Fibroblast of the conjunctiva (primary cell): ENCODE measurements at regions not wholly inside any gene's neighbourhood (a gene's known extent, or its start where the extent isn't known, plus 50 kb on each side); places are given as distances from the start of the nearest gene placed in this dataset.
"Not testable (repeated sequence)": the region's sequence is repeated elsewhere in the genome, so short reads cannot be mapped to it uniquely, and the experiment has no call there.

Experiments used
- DNase-seq: peaks from one replicate; pipeline ENCODE4 v3.0.0-alpha.2; 2010; ENCODE audit warnings: low read depth

DNA sequence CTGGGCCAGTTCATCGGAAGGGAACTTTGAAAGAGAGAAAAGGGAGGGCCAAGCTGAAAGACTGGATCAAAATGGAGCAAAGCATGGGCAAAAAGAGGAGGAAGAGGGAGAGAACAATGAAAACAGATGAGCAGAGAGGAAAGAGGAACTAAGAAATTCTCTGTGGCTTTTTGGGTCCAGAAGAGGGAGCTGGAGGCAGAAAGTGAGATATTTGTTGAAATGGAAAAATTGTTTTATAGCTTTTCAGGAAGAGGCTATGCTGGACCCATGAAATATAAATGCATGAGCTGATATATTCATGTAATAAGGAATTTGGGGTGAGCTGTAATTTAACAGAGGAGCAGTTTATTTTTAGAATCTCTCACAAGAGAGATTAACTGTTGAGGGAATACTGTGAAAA lies 457.3 kb downstream of the DMAC1 start:
- no peak for DNase-seq

DNA sequence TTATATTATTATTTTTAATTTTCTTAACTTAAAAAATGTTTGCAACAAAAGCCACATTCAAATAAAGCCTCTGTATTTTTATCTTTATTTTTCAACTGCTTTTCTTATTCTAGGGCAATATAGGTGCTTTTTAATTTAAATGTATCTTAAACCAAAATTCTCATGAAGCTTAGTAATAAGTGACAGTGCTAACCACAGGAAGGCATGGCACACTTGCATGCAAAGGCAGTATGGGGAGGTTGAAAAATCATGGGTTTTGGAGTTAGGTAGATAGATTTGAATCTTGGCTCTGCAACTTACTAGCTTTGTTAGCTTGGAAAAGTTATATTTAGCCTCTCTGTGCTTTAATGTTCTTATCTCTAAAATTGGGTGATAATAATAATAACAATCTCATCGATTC lies 458.0 kb downstream of the DMAC1 start:
- no peak for DNase-seq

DNA sequence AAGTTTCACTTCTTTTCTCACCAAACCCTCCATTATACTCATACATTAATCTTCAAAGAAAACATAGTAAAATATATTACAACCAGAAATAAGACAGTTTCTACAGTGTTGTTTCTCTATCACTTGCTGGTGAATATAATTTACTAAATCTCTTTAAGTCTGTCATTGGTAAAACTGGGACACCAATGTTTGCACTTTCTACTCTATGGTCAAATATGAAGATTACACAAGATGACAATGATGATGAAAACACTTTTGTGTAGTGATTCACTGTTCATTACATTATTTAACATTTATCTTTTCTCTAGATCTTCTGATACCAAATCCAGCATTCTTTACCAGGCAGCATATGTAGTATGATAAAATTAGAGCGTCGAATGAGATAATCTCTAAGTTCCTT lies 459.1 kb downstream of the DMAC1 start:
- no peak for DNase-seq

DNA sequence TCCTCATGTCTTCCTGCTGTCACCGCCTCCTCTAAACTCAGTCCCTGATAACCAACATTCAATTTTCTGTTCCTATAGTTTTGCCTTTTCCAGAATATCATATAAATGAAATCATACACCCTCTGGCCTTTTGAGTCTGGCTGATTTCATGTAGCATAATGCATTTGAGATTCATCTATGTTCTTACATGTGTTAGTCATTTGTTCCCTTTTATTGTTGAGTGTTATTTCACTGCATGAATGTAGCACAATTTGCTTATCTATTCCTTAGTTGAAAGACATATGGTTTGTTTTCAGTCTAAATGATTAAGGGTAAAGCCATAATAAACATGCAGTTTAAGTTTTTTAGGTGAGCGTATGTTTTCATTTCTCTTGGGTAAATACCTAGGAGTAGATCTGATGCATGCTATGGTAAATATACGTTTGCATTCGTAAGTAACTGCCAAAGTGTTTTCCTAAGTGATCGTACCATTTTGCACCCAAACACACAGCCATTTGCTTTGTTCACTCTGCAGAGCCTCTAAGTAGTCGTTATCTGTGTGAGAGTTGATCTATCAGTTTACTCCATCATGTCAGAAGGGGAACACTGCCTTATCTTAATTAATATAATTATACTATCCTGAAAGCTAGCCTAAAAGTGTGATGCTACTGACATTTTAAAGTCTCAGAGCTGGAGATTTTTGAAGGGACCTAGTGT lies 460.8 kb downstream of the DMAC1 start:
- no peak for DNase-seq

DNA sequence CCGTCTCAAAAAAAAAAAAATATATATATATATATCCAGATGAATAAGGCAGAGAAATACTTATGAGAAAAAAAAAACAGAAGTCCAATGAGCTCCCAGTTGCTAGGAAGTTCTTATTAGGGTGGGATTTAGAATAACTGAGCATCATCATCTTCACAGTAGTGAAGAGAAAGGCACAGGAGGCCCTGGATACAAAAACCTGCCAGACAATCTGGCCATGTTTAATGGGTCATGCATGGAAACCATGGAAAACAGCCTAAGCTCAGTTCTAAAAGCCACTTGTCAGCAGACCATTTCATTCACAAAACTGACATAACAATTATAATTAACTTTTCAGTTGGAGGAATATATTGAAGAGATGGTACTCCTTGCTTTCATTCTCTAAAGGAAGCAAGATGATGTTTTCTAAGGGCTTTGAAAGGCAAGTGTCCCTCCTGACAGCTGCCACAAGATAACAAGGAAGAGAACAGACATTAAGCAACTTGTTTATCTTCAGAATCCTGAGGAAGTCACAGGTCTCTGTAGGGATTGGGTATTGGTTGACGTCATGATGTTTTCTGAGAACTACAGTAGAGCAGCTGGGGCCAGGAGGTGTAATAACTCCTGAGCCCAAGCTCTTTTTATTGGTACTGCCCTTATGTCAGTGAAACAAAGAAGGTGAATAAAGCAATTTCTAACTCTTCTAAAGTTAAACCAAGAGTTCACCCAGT lies 463.1 kb downstream of the DMAC1 start:
- no peak for DNase-seq

DNA sequence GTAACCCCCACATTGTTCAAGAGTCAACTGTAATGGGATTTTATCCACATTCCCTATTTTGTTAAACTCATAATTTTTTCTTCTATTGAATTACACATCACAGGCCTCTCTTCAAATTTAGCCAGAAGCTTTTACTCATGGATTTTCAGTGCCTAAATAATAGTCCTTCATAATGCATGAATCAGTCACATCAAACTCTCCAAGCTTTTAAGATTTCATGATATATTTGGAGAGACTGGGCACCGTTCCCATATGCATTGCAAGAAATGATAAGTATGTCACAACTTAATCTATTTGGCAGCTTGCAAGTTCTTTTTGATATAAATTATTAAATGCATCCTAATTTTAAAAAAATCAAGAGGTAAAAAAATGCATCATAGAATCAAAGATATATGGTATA lies 465.9 kb downstream of the DMAC1 start:
- DNase-seq: no peak

DNA sequence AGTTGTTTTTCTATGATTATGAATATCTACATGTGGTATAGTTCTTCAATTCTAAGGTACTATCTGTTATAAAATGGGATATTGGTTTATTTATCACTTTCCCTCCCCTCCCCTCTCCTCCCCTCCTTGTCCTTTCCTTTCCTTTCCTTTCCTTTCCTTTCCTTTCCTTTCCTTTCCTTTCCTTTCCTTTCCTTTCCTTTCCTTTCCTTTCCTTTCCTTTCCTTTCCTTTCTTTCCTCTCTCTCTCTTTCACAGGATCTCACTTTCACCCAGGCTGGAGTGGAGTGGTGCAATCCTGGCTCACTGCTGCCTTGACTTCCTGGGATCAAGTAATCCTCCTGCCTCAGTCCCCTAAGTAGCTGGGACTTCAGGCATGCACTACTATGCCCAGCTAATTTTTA lies 466.8 kb downstream of the DMAC1 start:
- no peak for DNase-seq

DNA sequence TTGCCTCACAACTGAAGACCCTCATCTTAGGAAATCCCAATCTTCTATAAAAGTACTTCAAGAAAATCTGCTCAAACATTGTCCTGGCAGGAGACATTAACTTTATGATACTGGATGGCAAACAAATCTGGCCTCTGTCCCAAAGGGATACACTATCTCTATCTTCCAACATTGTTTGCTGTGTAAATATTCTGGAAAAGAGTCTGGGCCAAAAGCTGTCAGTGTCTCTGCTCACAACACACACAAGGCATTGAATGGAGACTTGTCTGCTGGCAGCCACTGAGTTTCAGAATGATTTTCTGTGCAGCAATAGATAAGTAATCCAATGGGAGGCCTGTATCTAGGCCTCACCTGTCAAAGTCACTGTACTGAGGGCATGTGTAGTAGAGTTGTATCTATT lies 471.1 kb downstream of the DMAC1 start:
- no peak for DNase-seq

DNA sequence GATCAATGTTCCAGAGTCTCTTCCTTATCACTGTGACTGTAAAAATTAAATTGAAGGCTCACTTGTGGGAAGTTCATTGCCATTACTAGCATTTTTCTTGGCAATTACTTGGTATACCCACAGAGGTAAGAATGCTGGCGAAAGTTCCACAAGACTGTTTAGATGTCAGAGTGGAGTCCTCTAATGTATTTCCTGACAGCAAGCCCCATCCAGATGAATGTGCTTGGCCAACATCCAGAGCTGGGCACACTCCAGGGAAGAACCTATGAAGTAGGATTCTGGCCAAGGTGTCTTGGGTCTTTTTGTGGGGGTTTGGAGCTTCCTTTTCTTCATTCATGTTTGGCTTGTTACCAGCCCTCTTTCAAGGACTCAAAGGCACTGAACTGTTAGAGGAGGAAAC lies 473.6 kb downstream of the DMAC1 start:
- DNase-seq: no peak

DNA sequence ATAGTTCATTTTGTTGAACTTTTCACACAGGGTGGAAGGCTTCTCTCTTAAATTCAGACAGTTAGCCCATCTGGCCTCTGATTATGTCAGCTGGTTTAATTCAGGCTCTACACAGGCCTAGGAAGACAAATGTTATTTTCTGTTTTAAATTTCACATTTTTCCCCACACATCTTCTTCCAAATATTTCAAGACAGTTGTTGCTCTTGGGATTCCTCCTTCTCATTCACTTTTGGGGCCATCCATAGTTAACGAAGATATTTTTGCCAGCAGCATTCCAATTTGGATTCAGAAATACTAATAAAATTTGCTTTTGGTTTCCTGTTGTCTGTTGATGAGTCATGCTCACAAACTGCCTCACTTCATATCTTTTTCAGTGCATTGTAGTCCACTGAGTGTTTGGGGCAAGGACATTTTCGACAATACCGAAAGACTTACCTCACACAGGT lies 475.4 kb downstream of the DMAC1 start:
- no peak for DNase-seq

DNA sequence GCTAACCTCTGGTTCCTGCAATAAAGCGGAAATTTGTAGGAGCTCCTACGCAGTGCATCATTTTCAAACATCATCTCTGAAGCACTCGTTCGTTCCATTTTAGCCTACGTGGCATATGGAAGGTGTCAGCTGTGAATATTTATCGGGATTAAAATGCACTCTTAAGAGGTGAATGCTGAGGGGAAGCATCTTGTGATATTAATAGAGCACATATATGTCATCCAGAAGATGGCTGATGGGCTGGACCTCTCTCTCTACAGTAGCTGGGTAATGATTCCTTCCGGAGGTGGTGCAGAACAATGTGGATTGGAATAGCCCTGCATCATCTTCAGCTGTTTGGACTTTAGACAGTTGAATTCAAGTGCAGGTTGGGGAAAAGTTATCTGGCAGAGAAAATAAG lies 478.7 kb downstream of the DMAC1 start:
- DNase-seq: no peak

DNA sequence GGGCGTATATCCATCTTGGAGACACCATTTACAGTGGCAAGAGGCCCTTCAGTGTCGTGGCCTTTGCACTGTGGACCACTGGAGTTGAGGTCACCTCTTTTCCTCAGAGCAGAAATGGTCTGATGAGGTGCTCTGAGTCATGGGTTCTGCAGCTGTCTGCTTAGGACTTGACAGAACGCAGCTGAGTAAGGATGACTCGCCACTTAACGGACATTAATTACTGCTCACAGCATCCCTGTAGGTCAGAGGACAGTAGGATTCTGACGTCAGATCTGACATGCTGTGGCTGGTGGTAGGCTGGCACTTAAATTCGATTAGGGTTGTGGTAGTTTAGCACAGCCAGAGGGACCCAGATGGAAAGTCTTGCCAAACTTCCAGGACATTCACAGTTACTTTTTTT lies 479.4 kb downstream of the DMAC1 start:
- peak; percentile 70 for DNase-seq

DNA sequence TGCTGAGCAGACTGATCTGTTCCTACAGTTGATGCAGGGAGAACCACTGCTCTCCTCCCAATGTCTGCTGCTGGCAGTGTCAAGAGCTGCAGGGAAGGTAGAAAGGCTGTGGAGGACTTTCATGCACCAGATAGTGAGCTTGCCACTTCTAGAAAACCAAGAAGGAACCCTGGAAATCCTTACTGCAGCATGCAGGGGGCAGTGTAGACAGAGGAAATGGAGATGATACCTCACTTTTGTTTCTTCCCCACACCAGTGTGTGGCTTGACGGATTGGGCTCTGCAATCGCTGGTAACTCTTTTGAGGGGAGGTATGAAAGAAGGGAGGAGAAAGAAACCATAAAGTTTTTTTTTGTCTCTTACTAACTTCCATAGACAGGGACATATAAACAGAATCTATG lies 480.7 kb downstream of the DMAC1 start:
- DNase-seq: no peak

DNA sequence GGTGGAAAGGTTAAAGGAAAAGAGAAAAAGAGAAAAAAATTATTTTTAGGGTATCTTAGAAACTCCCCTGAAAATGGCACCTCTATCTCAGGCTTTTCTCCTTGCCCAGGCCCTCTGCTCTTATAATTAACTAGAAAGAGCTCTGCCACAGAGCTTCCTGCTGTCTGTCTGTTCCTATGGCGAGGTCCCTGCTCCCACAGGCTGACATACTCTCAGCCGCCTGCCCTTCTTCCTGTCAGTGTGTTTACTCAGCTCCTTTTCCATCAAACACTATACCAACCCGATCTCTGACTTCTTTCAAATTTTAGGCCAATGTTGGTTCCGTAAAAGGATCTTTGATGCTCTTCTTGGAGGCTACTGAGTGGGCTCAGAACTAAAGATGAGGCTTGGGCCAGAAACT lies 482.6 kb downstream of the DMAC1 start:
- no peak for DNase-seq

DNA sequence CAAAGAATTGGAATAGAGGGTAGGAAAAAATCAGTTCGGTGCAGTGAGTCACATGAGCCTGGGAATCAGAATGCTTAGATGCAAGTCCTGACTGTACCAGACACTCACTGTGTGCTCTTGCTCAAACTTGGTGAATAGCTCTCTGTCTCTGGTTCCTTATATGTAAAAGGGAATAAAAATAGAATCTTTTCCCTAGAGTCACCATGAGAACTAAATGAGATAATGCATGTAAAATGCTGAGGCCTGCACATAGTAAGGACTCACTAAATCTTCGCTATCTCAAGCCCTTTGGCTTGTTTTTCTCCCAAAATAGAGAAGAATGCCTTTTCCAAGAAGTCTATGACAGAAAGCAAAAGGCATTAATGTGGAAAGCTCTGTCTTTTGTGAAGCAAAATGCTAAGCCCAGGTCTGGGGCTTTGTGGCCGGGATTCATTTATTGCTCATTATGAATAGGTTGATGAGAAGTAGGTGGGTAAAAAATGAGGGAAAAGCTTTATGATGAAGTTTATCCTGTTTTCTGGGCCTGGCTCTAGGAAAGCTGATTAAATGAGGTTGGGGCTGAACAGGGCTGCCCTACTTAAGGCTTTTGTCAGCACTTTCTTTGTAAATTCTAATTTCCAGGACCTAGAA lies 483.3 kb downstream of the DMAC1 start:
- DNase-seq: no peak

DNA sequence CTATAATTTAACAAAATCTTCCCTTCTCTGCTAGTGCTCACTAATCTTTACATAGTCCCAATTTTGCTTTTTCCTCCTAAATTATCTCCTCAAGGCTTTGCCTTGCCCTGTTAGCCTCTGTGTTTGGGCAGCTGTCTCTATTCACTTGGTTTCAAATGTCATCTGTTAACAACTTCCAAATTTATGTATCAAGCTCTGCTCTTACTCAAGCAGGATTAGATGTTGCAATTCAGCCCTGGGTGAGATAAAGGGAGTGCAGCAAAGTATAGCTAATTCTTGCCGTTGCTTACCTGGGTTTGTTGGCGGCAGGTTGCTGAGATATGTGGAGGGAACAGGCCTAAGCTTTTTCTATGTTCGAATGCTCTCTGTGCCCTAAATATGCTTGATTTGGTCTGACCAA lies 483.8 kb downstream of the DMAC1 start:
- DNase-seq: no peak

DNA sequence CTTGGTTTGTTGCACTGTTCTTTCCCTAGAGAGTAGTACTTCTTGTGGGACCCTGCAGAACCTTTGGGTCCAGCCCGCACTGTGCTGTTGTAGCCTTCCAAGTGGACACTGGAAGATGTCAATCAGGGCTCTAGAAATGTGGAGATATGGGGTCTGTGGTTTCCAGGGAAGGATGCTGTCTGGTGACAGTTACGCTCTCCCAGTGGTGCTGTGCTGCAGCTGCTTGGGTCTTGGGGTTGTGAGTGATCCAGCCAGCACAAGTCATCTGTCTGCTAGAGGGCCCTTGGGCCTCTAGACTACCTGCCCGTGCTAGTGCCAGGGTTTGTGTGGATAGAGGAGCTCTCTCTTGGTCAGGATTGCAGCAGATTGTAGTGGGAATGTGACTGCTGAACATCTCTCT lies 484.5 kb downstream of the DMAC1 start:
- DNase-seq: no peak

DNA sequence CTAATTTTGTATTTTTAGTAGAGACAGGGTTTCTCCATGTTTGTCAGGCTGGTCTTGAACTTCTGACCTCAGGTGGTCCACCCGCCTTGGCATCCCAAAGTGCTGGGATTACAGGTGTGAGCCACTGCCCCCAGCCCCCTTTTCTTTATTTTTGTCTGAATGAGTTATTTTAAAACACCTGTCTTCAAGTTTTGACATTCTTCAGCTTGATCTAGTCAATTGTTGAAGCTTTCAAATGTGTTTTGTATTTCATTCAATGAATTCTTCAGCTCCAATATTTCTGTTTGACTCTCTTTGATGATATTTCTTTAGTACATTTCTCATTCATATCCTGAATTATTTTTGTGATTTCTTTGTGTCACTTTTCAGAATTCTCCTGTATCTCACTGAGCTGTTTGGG lies 486.2 kb downstream of the DMAC1 start:
- DNase-seq: no peak

DNA sequence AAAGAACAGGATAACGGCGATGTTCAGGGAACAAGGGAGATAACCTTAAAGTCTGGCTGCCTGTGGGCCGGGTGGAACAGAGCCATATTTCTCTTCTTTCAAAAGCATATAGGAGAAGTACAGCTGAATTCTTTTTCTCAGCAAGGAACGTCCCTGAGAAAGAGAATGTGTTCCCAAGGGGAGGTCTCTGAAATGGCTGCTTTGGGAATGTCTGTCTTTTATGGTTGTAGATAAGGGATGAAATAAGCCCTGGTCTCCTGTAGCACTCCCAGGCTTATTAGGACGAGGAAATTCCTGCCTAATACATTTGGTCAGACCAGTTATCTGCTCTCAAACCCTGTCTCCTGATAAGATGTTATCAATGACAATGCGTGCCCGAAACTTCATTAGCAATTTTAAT lies 490.5 kb downstream of the DMAC1 start:
- not testable (repeated sequence) for DNase-seq

DNA sequence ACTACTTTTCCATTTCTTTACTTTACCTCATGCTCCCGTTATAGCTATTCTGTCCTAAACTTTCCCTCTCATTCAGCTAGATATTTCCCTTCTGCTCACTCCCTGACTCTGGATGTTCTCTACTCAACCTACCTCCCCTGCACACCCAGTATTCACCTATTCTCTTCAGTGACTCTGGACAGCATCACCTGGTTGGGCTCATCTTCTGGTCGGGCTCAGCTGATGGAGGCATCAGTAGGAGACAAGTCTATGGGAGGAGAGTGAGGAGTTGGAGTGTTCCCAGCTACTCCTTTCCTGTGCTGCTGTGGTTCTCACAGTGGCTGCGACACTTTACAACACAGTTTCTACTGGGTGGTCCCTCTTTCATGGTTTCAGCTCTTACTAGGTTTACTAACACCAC lies 493.9 kb downstream of the DMAC1 start:
- DNase-seq: no peak

DNA sequence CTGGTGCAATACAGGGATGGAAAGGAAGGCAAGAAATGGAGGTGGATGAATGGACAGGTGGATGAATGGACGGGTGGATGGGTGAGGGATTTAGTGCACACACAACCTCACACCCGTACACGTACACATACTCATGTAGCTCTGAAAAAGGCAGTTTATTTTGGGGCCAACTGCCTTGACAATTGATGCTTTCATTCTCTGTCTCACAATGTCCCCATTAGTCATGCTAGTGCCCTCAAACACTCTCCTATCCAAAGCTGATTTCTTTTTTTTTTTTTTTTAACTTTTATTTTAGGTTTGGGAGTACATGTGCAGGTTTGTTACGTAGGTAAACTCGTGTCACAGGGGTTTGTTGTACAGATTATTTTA lies 495.0 kb downstream of the DMAC1 start:
- DNase-seq: no peak

DNA sequence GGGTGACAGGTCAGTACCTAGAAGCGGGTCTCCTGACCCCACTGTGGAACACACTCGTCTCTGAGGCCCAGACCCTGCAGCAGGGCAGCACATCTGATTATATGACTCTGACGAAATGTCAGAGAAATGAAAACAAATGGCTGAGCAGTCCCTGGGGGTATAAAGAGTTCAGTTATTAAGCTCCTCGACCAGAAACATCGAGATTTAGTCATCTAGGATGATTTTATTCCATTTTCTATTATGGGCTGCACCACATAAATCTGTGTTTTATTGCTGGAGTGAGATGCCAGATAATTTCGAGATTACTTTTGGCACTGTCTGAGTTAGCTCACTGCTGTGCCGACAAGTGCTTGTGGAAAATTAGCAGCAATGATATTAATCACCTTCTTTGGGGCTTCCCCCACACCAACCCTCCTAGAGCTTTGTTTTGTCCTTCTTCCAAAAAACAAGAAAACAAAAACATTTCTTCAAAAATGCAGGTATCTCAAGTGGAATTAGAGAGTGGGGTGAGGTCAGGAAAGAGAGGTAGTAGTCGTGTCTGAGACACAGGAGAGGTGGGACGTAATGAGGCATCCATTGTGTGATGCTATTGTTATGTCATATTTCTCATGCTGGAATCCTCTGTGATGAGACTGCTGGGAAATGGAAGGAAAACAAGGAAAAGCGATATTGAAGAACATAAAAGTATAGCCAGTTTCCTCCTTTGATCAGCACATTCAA lies 495.5 kb downstream of the DMAC1 start:
- DNase-seq: no peak

DNA sequence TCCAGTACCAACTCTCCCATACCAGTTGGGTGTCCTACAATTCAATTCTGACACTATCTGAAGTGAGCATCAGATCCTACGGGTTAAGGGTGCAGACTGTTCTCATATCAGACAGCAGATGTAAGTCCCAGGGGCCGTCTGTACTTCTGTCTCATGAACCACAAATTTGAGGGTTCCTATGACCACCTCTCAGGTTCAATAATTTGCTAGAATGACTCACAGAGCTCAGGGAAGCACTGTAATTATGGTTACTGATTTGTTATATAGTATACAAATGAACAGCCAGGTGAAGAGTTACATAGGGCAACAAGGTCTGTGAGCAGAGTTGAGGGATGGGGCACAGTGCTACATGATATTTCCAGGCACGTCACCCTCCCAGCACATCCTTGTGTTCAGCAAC lies 499.1 kb downstream of the DMAC1 start:
- no peak for DNase-seq
